Right ventricle myocardium superior (tissue), 1 donor: ENCODE measurements at regions not wholly inside any gene's neighbourhood (a gene's known extent, or its start where the extent isn't known, plus 50 kb on each side); places are given as distances from the start of the nearest gene placed in this dataset.
"Not testable (repeated sequence)": the region's sequence is repeated elsewhere in the genome, so short reads cannot be mapped to it uniquely, and the experiment has no call there.

Experiments
- ATAC-seq: fragments of 200-7000 bp; cut with Tn5 transposase; one replicate; pipeline ENCODE4 v1.9.1; 2020; ENCODE audit warnings: mild to moderate bottlenecking; ENCODE audit not compliant: poor library complexity
- DNase-seq: peaks from one replicate; pipeline ENCODE4 v3.0.0-alpha.2; 2020
- intact Hi-C: fragments of 100-400 bp; cut with DNase I; formaldehyde crosslinking; loops from one replicate; pipeline ENCODE4 v1.11.2; 2022
- donor health status: DM: no; HTN: yes; CAD: no; lungs with severe emphysema.

DNA sequence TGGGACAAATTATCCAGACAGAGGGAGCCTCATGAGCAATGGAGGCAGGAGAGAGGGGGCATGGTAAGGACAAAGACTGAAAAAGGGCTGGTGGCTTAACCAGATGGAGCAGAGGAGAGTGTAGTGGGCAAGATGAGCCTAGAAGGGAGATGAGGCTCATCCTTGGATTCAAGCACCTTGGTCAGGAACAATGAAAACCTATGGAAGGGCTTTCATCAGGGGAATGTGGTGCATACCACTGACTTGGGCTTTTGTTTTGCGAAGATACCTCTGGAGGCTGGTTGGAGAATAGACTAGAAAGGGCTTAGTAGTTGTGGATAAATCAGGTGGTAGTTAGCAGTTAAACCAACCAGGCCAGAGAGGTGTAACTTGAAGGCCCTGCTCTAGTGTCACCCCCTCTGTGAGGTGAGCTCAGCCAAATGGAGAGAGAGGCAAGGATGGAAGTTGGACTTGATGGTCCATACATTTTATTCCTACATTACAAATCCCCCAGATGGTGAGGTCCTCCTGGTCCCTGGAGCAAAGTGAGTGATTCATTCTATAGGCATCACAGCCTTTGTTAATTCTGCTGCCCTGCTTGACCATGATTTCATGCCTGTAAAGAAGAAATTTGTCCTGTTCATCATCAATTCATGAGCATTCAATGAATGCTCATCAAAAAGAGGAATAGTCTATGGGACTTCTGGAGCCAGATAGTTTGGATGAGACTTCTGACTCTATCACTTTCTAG lies 264.8 kb upstream of the IGFBP7 start:
- DNase-seq = no peak
- no peak for ATAC-seq
- intact Hi-C loops = no loop called here

GRCh38 chr4:57373991-57374390 lies 263.8 kb upstream of the IGFBP7 start:
- ATAC-seq = no peak
- DNase-seq = no peak
- intact Hi-C loops = no loop called here

DNA sequence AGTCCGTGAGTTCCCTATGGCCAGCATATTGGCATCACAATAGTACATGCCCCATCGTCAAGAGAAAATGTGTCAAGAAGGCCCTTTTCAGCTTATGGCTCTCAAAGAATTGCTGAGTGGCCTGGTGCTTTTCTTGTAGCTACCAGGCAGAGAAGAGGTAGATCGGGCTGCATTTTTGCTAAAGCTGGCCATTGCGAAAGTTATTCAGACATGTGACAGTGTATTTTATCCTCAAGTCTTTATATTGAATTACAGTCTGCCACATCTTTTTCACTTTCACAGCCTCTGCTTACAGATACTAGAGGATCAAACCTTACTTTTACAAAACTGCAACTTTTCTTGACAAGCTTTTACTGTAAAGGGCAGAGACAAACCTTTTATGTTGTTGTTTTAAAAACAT lies 261.5 kb upstream of the IGFBP7 start:
- intact Hi-C loops = no loop called here
- ATAC-seq (no peak), DNase-seq (no peak)

- intact Hi-C loops = no loop called here
- no peak for ATAC-seq
- DNase-seq = no peak
Observed at GRCh38 chr4:57370691-57371090, 260.5 kb upstream of the IGFBP7 start.

DNA sequence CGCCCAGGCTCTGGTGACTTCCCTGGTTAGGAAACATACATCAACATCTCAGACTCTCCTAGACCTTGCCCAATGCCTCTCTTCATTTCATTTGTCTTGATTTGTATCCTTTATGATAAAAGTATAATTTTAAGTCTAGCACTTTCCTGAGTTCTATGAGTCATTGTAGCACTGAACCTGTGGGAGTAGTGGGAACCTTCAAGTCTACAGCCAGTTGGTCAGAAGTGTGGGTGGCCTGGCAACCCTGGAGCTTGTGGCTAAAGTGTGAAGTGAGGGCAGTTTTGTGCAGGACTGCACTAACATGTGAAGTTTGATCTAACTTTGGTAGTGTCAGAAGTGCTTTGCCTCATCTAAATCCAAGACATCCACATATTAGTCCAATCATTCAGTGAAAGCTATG lies 259.3 kb upstream of the IGFBP7 start:
- intact Hi-C loops = no loop called here
- no peak for DNase-seq
- ATAC-seq = no peak

GRCh38 chr4:57364255-57364654 lies 254.1 kb upstream of the IGFBP7 start:
- DNase-seq (no peak), ATAC-seq (no peak)
- intact Hi-C loops = no loop called here

- no peak for ATAC-seq
- intact Hi-C loops = no loop called here
- DNase-seq = no peak
Observed at GRCh38 chr4:57363346-57363745, 253.2 kb upstream of the IGFBP7 start.

- DNase-seq (no peak), ATAC-seq (no peak)
- intact Hi-C loops = no loop called here
Observed at GRCh38 chr4:57360681-57361080, 250.5 kb upstream of the IGFBP7 start.

DNA sequence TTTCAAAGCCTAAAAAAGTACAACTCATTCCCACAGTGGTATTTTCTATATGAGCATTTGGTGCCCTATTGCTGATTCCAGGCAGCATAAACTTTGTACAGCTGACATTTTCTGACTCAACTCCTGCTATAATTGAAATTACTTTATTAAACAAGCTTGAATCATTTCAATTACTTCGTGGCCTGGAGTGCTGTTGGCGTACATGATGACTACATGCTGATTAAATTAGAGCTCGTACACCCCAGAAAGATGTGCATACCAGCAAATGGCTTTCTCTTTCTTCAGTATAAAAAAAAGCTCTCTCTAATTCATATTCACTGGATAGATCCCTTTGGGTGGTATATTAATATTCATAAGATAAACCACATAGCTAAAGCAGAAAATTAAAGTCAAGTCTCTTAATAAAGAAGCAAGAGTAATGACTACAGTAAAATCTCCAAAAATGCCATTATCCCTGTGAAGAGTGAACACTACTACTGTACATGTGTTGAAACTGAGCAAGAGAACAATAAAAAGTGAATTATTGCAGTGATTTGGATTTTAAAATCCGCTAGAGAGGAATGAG lies 245.0 kb upstream of the IGFBP7 start:
- ATAC-seq = no peak
- intact Hi-C loops = no loop called here
- DNase-seq = no peak

DNA sequence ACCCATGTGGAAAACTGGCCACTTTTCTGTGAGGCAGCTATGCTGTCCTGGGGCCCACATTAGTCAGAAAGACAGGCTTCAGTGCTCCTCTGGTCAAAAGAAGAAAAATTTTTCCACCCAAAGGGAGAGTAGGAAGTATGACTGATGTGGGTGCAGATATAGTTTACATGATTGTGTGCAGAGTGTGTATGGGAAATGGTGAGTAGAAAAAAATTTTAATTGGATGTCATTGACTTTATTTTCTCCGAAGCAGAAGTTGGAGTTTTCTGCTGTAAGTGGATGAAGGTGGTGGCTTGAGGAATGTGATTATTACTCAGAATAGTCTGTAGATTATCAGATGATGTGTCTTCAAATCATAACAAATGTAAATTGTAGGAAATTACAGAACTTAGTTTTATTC lies 241.5 kb upstream of the IGFBP7 start:
- ATAC-seq (no peak), DNase-seq (no peak)
- intact Hi-C loops = no loop called here

- intact Hi-C loops = no loop called here
- ATAC-seq = no peak
- no peak for DNase-seq
Observed at GRCh38 chr4:57344296-57344695, 234.1 kb upstream of the IGFBP7 start.

DNA sequence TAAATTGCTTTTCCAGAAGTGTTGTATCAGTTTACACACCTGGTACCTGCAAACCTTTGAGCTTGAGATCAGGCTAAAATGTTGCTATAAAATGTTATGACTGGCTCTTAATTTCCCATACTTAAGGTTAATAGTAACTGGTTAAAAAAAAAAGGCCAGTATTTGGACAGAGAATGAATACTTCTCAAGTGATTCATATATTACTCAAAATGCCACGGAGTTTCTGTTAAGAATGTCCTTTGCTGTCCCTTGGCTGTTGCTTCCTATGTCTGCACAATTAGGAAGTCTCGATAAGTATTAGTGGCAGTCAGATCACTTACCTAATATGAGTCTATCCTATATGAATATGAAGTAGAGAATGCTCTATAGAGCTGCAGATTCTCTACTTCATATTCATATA lies 232.2 kb upstream of the IGFBP7 start:
- ATAC-seq = no peak
- intact Hi-C loops = no loop called here

GRCh38 chr4:57338861-57339260 lies 228.7 kb upstream of the IGFBP7 start:
- ATAC-seq, DNase-seq, intact Hi-C loops: not testable (repeated sequence)

More for the DNA sequence above, 232.2 kb upstream of the IGFBP7 start:
- no peak for DNase-seq

DNA sequence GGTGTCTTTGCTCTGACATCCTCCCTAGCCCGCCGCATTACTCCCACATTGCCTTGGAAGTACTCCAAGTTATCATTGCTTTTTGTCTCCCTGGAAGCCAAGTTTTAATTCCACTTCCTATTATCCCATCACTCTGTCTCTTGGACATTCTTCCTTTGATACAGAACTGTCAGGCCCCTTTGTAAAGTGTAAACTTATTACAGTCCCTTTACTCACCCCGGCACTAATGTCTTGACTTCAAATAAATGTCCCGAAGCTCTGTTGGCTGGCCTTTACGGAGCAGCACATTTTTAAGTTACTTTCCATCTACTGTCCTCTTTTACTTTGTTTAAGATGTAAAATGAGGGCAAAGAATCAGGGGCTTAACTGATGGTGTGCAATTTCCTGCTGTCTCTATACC lies 223.5 kb upstream of the IGFBP7 start:
- DNase-seq (no peak), ATAC-seq (no peak)
- intact Hi-C loops = no loop called here

DNA sequence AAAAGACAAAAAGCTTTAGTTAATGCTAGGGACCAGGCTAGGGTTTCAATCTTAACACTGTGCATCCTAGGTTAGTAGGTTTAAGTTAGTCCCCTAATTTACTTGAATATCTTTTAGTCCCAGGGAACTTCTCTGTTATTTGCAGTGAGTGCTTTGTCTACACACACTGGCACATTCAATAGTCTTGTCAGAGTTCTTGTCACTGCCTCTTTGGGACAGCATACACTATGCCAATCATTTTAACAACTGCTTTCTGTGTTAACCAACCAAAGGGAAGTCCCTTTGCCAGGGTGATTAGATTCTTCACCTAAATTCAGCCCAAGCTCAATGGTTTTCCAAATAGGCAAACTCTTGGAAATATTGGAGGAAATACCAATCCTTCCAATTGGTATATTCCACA lies 221.8 kb upstream of the IGFBP7 start:
- no peak for DNase-seq
- intact Hi-C loops = no loop called here
- peak; percentile 34 for ATAC-seq

GRCh38 chr4:57329279-57329678 lies 219.1 kb upstream of the IGFBP7 start:
- intact Hi-C loops = no loop called here
- ATAC-seq (peak; percentile 82), DNase-seq (no peak)

DNA sequence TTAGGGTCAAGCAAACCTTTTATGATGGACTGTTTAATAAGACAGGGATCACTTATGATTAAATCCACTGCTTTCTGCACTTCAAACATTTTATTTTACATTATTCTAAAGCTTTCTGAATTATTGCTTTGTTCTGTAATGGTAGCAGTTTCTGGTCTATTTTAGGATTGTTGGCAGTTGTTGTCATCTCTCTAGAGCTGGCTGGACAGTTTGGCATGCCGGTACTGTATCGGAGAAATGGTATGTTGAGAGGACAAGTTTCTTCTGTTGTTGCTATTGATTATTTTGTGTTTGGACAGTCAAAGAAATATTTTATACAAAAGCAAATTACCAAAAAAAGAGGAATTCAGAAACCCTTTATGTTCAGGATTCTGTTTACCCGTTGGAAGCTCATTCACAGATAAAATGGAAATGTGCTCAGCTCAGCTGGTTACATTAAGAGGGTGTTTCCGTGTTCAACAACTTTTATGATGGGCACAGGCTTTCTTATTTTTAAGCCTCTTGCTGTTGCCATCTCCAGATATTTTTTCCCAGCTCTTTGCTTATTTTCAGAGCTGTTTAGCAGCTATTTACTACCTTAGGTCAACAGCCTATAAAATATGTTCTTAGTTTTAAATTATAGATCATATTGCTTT lies 214.6 kb upstream of the IGFBP7 start:
- intact Hi-C loops = no loop called here
- ATAC-seq (peak; percentile 83), DNase-seq (no peak)

- ATAC-seq = no peak
- intact Hi-C loops = no loop called here
Observed at GRCh38 chr4:57320849-57321248, 210.7 kb upstream of the IGFBP7 start.

DNA sequence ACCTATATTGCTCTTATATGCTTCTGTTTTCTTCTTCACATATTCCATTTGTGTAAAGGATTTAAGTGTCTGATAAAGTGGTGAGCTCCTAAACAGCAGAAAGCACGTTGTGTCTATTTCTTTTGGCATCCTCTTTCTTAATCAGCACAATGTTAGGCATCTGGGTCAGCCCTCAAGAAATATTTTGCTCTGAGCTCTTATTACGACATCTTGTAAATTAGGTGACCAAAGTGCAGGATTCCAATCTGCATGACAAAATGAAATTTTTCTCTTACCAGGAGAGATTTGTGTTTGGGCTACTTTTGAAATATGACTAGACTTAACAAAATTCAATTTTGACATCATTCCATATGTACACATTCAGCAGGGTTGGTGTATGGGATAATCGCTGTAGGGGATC lies 210.0 kb upstream of the IGFBP7 start:
- intact Hi-C loops = no loop called here
- ATAC-seq (no peak), DNase-seq (no peak)

More at GRCh38 chr4:57320849-57321248, 210.7 kb upstream of the IGFBP7 start:
- DNase-seq = no peak

- intact Hi-C loops = no loop called here
- no peak for DNase-seq
- ATAC-seq = no peak
Observed at GRCh38 chr4:57318703-57319102, 208.5 kb upstream of the IGFBP7 start.
